ENCODE measurements at regions not wholly inside any gene's neighbourhood (a gene's known extent, or its start where the extent isn't known, plus 50 kb on each side); places are given as distances from the start of the nearest gene placed in this dataset.

GRCh38 chr11:95486979-95487378 lies 256.0 kb upstream of the SESN3 start:
- peaks cover 5% of the 10 kb centered on the region for H3K4me1 ChIP-seq (ENCODE audit: control insufficient read depth, insufficient read depth, low read length)
- no peaks in the 10 kb centered on the region for H3K27me3 ChIP-seq (ENCODE audit: control insufficient read depth, insufficient read depth, low read length)
- H3K4me3 ChIP-seq (ENCODE audit: low read length) = no peak overlapping the region
- no CpG with 5 or more reads among the region's 9 CpGs for WGBS (ENCODE audit: insufficient coverage, low lambda C conversion rate)
- no peaks in the 10 kb centered on the region for H3K36me3 ChIP-seq (ENCODE audit: control insufficient read depth, insufficient read depth, low read length)
- H3K9me3 ChIP-seq (ENCODE audit: control insufficient read depth, low read depth, low read length) = no peaks in the 10 kb centered on the region
- DNase-seq = no peak
- no peak overlapping the region for H3K27ac ChIP-seq (ENCODE audit: low read length)

- no CpG with 5 or more reads among the region's 2 CpGs for WGBS (ENCODE audit: insufficient coverage, low lambda C conversion rate)
- no peak for DNase-seq
- Histone ChIP-seq H3K27ac (ENCODE audit: low read length) (no peak overlapping the region), H3K36me3 (ENCODE audit: control insufficient read depth, insufficient read depth, low read length) (no peaks in the 10 kb centered on the region), H3K4me1 (ENCODE audit: control insufficient read depth, insufficient read depth, low read length) (peaks cover 5% of the 10 kb centered on the region), H3K27me3 (ENCODE audit: control insufficient read depth, insufficient read depth, low read length) (no peaks in the 10 kb centered on the region), H3K9me3 (ENCODE audit: control insufficient read depth, low read depth, low read length) (peaks cover 5% of the 10 kb centered on the region), H3K4me3 (ENCODE audit: low read length) (no peak overlapping the region)
Observed at GRCh38 chr11:95486466-95486865, 255.5 kb upstream of the SESN3 start.

- H3K36me3 ChIP-seq (ENCODE audit: control insufficient read depth, insufficient read depth, low read length) = no peaks in the 10 kb centered on the region
- H3K9me3 ChIP-seq (ENCODE audit: control insufficient read depth, low read depth, low read length) = peaks cover 5% of the 10 kb centered on the region
- H3K27me3 ChIP-seq (ENCODE audit: control insufficient read depth, insufficient read depth, low read length) = no peaks in the 10 kb centered on the region
- no peak overlapping the region for H3K27ac ChIP-seq (ENCODE audit: low read length)
- DNase-seq = no peak
- WGBS (ENCODE audit: insufficient coverage, low lambda C conversion rate) = no CpG with 5 or more reads among the region's 2 CpGs
- H3K4me3 ChIP-seq (ENCODE audit: low read length) = no peak overlapping the region
- peaks cover 5% of the 10 kb centered on the region for H3K4me1 ChIP-seq (ENCODE audit: control insufficient read depth, insufficient read depth, low read length)
Observed at GRCh38 chr11:95485115-95485900, 254.3 kb upstream of the SESN3 start.

DNA sequence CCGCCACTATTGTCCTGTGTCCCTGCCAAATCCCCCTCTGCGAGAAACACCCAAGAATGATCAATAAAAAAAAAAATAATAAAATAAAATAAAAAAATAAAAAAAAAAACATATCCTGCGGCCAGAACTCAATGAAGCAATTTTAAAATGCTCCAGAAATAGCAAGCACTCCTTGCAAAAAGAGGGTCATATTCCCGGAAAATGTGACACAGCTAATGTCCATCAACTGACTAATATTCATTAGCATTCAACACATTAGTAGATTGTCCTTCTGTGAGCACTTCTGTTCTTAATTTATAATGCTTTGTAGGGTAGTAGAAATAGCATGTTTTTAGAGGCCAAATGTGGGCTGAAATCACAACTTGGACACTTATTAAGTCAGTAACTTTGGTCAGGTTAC lies 252.3 kb upstream of the SESN3 start:
- DNase-seq = no peak
- H3K27me3 ChIP-seq (ENCODE audit: control insufficient read depth, insufficient read depth, low read length) = no peaks in the 10 kb centered on the region
- 100% methylated on average over 3 of the region's 4 CpGs for WGBS (ENCODE audit: insufficient coverage, low lambda C conversion rate)
- H3K27ac ChIP-seq (ENCODE audit: low read length) = no peak overlapping the region
- H3K9me3 ChIP-seq (ENCODE audit: control insufficient read depth, low read depth, low read length) = peaks cover 5% of the 10 kb centered on the region
- no peak overlapping the region for H3K4me3 ChIP-seq (ENCODE audit: low read length)
- no peaks in the 10 kb centered on the region for H3K36me3 ChIP-seq (ENCODE audit: control insufficient read depth, insufficient read depth, low read length)
- H3K4me1 ChIP-seq (ENCODE audit: control insufficient read depth, insufficient read depth, low read length) = peaks cover 5% of the 10 kb centered on the region

DNA sequence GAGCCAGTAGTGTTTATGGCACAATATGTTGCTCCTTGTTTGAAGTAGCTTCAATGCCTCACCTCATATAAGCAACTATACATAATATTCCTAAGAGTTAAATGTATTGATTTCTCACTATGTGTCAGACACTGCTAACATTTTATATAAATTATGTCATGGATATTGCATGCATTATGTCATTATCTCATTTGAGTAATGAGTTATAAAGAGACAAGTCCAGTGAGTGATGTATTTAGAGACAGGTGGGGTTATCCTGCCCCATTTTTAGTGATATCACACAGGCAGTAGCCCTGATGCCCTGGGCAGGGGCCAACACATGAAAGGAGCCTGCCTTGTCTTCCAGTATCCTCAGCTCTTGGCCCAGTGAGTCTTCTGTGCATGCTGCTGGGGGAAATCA lies 247.0 kb upstream of the SESN3 start:
- Histone ChIP-seq H3K4me1 (ENCODE audit: control insufficient read depth, insufficient read depth, low read length) (no peaks in the 10 kb centered on the region), H3K36me3 (ENCODE audit: control insufficient read depth, insufficient read depth, low read length) (no peaks in the 10 kb centered on the region)
- DNase-seq = no peak

DNA sequence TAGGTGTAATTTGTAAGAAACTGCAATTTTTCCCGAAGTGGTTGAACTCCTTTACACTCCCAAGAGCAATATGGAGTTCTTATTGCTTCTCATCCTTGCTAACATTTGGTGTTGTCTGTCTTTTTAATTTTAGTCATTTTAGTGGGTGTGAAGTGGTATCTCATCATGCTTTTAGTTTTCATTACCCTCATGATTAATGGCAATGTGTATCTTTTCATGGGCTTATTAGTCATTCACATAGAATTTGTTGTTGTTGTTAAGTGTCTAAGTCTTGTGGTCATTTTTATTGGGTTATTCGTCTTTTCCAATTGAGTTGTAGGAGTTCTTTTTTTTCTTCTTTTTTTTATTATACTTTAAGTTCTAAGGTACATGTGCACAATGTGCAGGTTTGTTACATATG lies 238.3 kb upstream of the SESN3 start:
- Histone ChIP-seq H3K27ac (ENCODE audit: low read length) (no peak overlapping the region), H3K4me3 (ENCODE audit: low read length) (no peak overlapping the region), H3K4me1 (ENCODE audit: control insufficient read depth, insufficient read depth, low read length) (no peaks in the 10 kb centered on the region), H3K27me3 (ENCODE audit: control insufficient read depth, insufficient read depth, low read length) (no peaks in the 10 kb centered on the region), H3K36me3 (ENCODE audit: control insufficient read depth, insufficient read depth, low read length) (no peaks in the 10 kb centered on the region), H3K9me3 (ENCODE audit: control insufficient read depth, low read depth, low read length) (no peaks in the 10 kb centered on the region)
- no peak for DNase-seq
- no CpG with 5 or more reads among the region's 2 CpGs for WGBS (ENCODE audit: insufficient coverage, low lambda C conversion rate)

More for the DNA sequence above, 247.0 kb upstream of the SESN3 start:
- Histone ChIP-seq H3K9me3 (ENCODE audit: control insufficient read depth, low read depth, low read length) (peaks cover 5% of the 10 kb centered on the region), H3K27me3 (ENCODE audit: control insufficient read depth, insufficient read depth, low read length) (no peaks in the 10 kb centered on the region), H3K27ac (ENCODE audit: low read length) (no peak overlapping the region), H3K4me3 (ENCODE audit: low read length) (no peak overlapping the region)

DNA sequence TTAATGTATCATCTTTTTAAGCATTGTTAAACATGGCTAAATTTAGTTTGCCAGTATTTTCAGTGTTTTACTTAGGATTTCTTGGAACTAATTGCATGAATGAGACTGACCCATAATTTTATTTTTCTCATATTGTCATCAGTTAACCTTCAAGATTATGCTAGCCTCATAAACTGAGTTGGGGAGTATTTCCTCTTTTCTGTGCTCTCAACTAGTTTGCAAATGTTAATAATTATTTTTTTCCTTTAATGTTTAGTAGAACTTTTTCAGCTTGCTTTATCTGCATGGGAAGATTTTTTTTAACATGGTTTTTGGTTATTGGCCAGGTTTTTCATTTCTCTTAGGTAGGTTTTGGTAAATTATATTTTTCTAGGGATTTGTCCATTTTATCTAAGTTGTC lies 235.4 kb upstream of the SESN3 start:
- no peak overlapping the region for H3K4me3 ChIP-seq (ENCODE audit: low read length)
- no peaks in the 10 kb centered on the region for H3K9me3 ChIP-seq (ENCODE audit: control insufficient read depth, low read depth, low read length)
- no peaks in the 10 kb centered on the region for H3K36me3 ChIP-seq (ENCODE audit: control insufficient read depth, insufficient read depth, low read length)
- no peak for DNase-seq
- no peak overlapping the region for H3K27ac ChIP-seq (ENCODE audit: low read length)
- no peaks in the 10 kb centered on the region for H3K27me3 ChIP-seq (ENCODE audit: control insufficient read depth, insufficient read depth, low read length)
- no peaks in the 10 kb centered on the region for H3K4me1 ChIP-seq (ENCODE audit: control insufficient read depth, insufficient read depth, low read length)

- Histone ChIP-seq H3K36me3 (ENCODE audit: control insufficient read depth, insufficient read depth, low read length) (no peaks in the 10 kb centered on the region), H3K4me3 (ENCODE audit: low read length) (no peak overlapping the region), H3K9me3 (ENCODE audit: control insufficient read depth, low read depth, low read length) (no peaks in the 10 kb centered on the region), H3K27ac (ENCODE audit: low read length) (no peak overlapping the region), H3K27me3 (ENCODE audit: control insufficient read depth, insufficient read depth, low read length) (no peaks in the 10 kb centered on the region), H3K4me1 (ENCODE audit: control insufficient read depth, insufficient read depth, low read length) (no peaks in the 10 kb centered on the region)
- no peak for DNase-seq
- 100% methylated on average over 1 of the region's 7 CpGs for WGBS (ENCODE audit: insufficient coverage, low lambda C conversion rate)
Observed at GRCh38 chr11:95465887-95466286, 234.9 kb upstream of the SESN3 start.

DNA sequence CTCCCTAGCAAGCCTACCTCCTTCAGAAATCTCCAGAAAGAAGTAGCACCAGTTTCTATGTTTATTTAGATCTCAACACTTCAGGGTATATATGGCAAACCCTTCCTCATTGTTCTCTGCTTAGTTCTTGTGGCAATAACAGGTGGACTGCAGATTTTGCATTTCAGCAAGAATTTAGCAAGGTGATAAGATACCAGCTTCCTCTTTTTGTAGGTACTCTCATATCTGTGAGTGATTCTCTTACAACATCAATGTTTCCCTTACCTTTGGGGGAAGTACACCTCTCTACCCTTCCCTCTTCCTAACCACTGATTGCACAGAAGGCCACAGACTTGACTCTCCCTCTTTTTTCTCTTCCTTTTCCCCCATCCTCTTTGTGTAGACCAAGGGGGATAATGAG lies 230.9 kb upstream of the SESN3 start:
- H3K4me1 ChIP-seq (ENCODE audit: control insufficient read depth, insufficient read depth, low read length) = peaks cover 9% of the 10 kb centered on the region
- no peak overlapping the region for H3K4me3 ChIP-seq (ENCODE audit: low read length)
- DNase-seq = no peak
- H3K27me3 ChIP-seq (ENCODE audit: control insufficient read depth, insufficient read depth, low read length) = no peaks in the 10 kb centered on the region
- H3K9me3 ChIP-seq (ENCODE audit: control insufficient read depth, low read depth, low read length) = no peaks in the 10 kb centered on the region
- no peak overlapping the region for H3K27ac ChIP-seq (ENCODE audit: low read length)
- H3K36me3 ChIP-seq (ENCODE audit: control insufficient read depth, insufficient read depth, low read length) = no peaks in the 10 kb centered on the region

- Histone ChIP-seq H3K27ac (ENCODE audit: low read length) (no peak overlapping the region), H3K4me1 (ENCODE audit: control insufficient read depth, insufficient read depth, low read length) (peaks cover 9% of the 10 kb centered on the region), H3K36me3 (ENCODE audit: control insufficient read depth, insufficient read depth, low read length) (no peaks in the 10 kb centered on the region), H3K4me3 (ENCODE audit: low read length) (no peak overlapping the region), H3K9me3 (ENCODE audit: control insufficient read depth, low read depth, low read length) (no peaks in the 10 kb centered on the region), H3K27me3 (ENCODE audit: control insufficient read depth, insufficient read depth, low read length) (no peaks in the 10 kb centered on the region)
- DNase-seq = no peak
- WGBS (ENCODE audit: insufficient coverage, low lambda C conversion rate) = no CpG with 5 or more reads among the region's 2 CpGs
Observed at GRCh38 chr11:95461348-95461747, 230.3 kb upstream of the SESN3 start.

- Histone ChIP-seq H3K36me3 (ENCODE audit: control insufficient read depth, insufficient read depth, low read length) (no peaks in the 10 kb centered on the region), H3K9me3 (ENCODE audit: control insufficient read depth, low read depth, low read length) (no peaks in the 10 kb centered on the region), H3K27me3 (ENCODE audit: control insufficient read depth, insufficient read depth, low read length) (no peaks in the 10 kb centered on the region), H3K4me3 (ENCODE audit: low read length) (no peak overlapping the region), H3K27ac (ENCODE audit: low read length) (no peak overlapping the region), H3K4me1 (ENCODE audit: control insufficient read depth, insufficient read depth, low read length) (peaks cover 9% of the 10 kb centered on the region)
- peak; percentile 15 to 60 for DNase-seq
- 100% methylated on average over 2 of the region's 7 CpGs for WGBS (ENCODE audit: insufficient coverage, low lambda C conversion rate)
Observed at GRCh38 chr11:95459291-95460042, 228.5 kb upstream of the SESN3 start.

All from large intestine (tissue), 3 donors.